Testis (tissue), 2 donors: ENCODE measurements at regions not wholly inside any gene's neighbourhood (a gene's known extent, or its start where the extent isn't known, plus 50 kb on each side); places are given as distances from the start of the nearest gene placed in this dataset.

Source experiments
- DNase-seq: peaks from one replicate; pipeline ENCODE4 v3.0.0-alpha.2; 2019
- H3K27ac ChIP-seq, 2 donors: fragments of 200-600 bp; sonication (generic); one replicate each; pipeline ENCODE4 v1.5.1; 2019
- H3K27me3 ChIP-seq: fragments of 200-600 bp; sonication (generic); one replicate; pipeline ENCODE4 v1.5.1; 2019
- H3K36me3 ChIP-seq: fragments of 200-600 bp; sonication (generic); one replicate; pipeline ENCODE4 v1.5.1; 2017; ENCODE audit warnings: low read depth; ENCODE audit errors: missing control alignments
- H3K4me1 ChIP-seq: fragments of 200-600 bp; sonication (generic); one replicate; pipeline ENCODE4 v1.5.1; 2019
- H3K4me3 ChIP-seq, 2 donors: fragments of 200-600 bp; sonication (generic); one replicate each; pipeline ENCODE4 v1.5.1; 2017 to 2019
- H3K9me3 ChIP-seq: fragments of 200-600 bp; sonication (generic); one replicate; pipeline ENCODE4 v1.5.1; 2017
- CTCF ChIP-seq, 3 experiments: fragments of 450-650 bp in 2 of 3; fragments of 200-600 bp in 1 of 3; sonication (generic) in 1 of 3; IDR thresholded peaks; one replicate each; pipeline ENCODE4 v1.5.1; 2016 to 2019; ENCODE audit warnings: antibody characterized with exemption in 3 of 3, mild to moderate bottlenecking in 2 of 3, moderate library complexity in 1 of 3
- POLR2A ChIP-seq: fragments of 450-650 bp; IDR thresholded peaks from one replicate; pipeline ENCODE4 v1.6.1; 2017; ENCODE audit warnings: antibody characterized with exemption, mild to moderate bottlenecking, moderate library complexity
- WGBS, 2 donors: methylation state at CpG; one replicate each; pipeline ENCODE4 v1.1.5; 2018; 5-methylcytosine and 5-hydroxymethylcytosine counted together
- intact Hi-C: fragments of 100-400 bp; cut with DNase I; formaldehyde crosslinking; loops from one replicate; pipeline ENCODE4 v1.15.1; 2023; ENCODE audit warnings: low total_unique reads

GRCh38 chr7:18154726-18155125 lies 127.1 kb upstream of the PRPS1L1 start:
- DNase-seq: no peak
- H3K27me3 ChIP-seq: no peaks in the 10 kb centered on the region
- no peaks in the 10 kb centered on the region for H3K4me1 ChIP-seq
- H3K36me3 ChIP-seq: no peaks in the 10 kb centered on the region
- TF ChIP-seq POLR2A (no peak), CTCF (IDR thresholded peaks at IDR 0.05) (no peak)
- H3K27ac ChIP-seq: no peak overlapping the region
- no peak overlapping the region for H3K4me3 ChIP-seq
- H3K9me3 ChIP-seq: no peaks in the 10 kb centered on the region
- intact Hi-C loops: no loop called here
- WGBS, 2 donors: 86 to 96% methylated on average over 5 of the region's 5 CpGs

GRCh38 chr7:18157233-18157632 lies 129.6 kb upstream of the PRPS1L1 start:
- Histone ChIP-seq H3K27me3 (no peaks in the 10 kb centered on the region), H3K27ac (no peak overlapping the region), H3K4me3 (no peak overlapping the region), H3K4me1 (no peaks in the 10 kb centered on the region), H3K9me3 (no peaks in the 10 kb centered on the region), H3K36me3 (no peaks in the 10 kb centered on the region)
- intact Hi-C loops: no loop called here
- TF ChIP-seq CTCF (IDR thresholded peaks at IDR 0.05) (no peak), POLR2A (no peak)
- no peak for DNase-seq
- 83 to 95% methylated on average over 1 of the region's 1 CpG for WGBS, 2 donors

- 45 to 50% methylated on average over 1 of the region's 1 CpG for WGBS, 2 donors
- no peaks in the 10 kb centered on the region for H3K27me3 ChIP-seq
- TF ChIP-seq POLR2A: no peak
- TF ChIP-seq CTCF (IDR thresholded peaks at IDR 0.05): no peak
- no peaks in the 10 kb centered on the region for H3K36me3 ChIP-seq
- no peak overlapping the region for H3K4me3 ChIP-seq
- no peak overlapping the region for H3K27ac ChIP-seq
- intact Hi-C loops: no loop called here
- no peaks in the 10 kb centered on the region for H3K9me3 ChIP-seq
- H3K4me1 ChIP-seq: no peaks in the 10 kb centered on the region
- no peak for DNase-seq
Measured at GRCh38 chr7:18162657-18163056, 135.0 kb upstream of the PRPS1L1 start.

- DNase-seq: no peak
Measured at GRCh38 chr7:18163091-18163490, 135.4 kb upstream of the PRPS1L1 start.

More at GRCh38 chr7:18163091-18163490, 135.4 kb upstream of the PRPS1L1 start:
- 93 to 97% methylated on average over 3 of the region's 3 CpGs for WGBS, 2 donors
- Histone ChIP-seq H3K27ac (no peak overlapping the region), H3K4me1 (no peaks in the 10 kb centered on the region), H3K9me3 (no peaks in the 10 kb centered on the region), H3K36me3 (no peaks in the 10 kb centered on the region), H3K27me3 (no peaks in the 10 kb centered on the region), H3K4me3 (no peak overlapping the region)
- intact Hi-C loops: no loop called here
- TF ChIP-seq POLR2A (no peak), CTCF (IDR thresholded peaks at IDR 0.05) (no peak)
